B cell (primary cell): ENCODE measurements at regions not wholly inside any gene's neighbourhood (a gene's known extent, or its start where the extent isn't known, plus 50 kb on each side); places are given as distances from the start of the nearest gene placed in this dataset.

Experiments used
- EZH2 ChIP-seq: IDR thresholded peaks from 2 replicates; pipeline ENCODE4 v1.6.1; 2012; ENCODE audit warnings: borderline replicate concordance, low read depth, mild to moderate bottlenecking, moderate library complexity, low read length; ENCODE audit not compliant: insufficient read depth, poor library complexity, severe bottlenecking
- TF ChIP-seq, protein P1 (sequence below): fragments of 200-600 bp; IDR thresholded peaks from one replicate; pipeline ENCODE4 v1.8.0; 2022; ENCODE audit warnings: antibody characterized with exemption, mild to moderate bottlenecking

DNA sequence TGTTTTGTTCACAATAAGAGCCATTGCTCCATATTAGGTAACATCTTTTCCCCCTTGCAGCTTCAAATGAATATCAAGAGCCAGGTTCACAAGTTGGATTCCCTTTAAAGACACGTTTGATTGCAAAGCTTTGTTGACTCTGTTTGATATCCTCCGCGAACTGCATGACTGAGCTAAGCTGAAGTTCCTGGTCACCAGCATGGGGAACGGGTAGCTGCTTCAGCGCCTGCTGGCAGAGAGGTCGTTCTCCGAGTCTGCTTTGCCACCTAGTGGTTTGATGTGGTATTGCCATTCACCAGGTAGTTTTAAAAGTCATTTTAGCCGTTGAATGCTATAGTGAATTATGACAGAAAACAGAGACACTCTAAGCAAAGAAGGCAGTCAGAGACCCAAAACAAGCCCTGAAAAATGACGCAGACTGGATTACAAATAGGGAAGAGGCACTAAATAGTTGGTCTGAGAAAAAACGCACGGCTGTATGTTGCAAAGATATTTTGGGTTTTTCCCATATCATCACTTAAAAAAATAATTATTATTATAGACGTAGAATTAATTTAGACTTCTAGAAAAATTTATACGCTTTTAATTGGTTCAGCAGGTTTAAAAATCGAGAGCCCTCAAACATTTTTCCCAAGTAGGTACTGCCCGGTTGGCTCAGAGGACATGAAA lies 193.5 kb upstream of the FMN2 start:
- TF ChIP-seq, protein P1, sequence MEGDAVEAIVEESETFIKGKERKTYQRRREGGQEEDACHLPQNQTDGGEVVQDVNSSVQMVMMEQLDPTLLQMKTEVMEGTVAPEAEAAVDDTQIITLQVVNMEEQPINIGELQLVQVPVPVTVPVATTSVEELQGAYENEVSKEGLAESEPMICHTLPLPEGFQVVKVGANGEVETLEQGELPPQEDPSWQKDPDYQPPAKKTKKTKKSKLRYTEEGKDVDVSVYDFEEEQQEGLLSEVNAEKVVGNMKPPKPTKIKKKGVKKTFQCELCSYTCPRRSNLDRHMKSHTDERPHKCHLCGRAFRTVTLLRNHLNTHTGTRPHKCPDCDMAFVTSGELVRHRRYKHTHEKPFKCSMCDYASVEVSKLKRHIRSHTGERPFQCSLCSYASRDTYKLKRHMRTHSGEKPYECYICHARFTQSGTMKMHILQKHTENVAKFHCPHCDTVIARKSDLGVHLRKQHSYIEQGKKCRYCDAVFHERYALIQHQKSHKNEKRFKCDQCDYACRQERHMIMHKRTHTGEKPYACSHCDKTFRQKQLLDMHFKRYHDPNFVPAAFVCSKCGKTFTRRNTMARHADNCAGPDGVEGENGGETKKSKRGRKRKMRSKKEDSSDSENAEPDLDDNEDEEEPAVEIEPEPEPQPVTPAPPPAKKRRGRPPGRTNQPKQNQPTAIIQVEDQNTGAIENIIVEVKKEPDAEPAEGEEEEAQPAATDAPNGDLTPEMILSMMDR = peak; percentile 90
- no peak for TF ChIP-seq EZH2
